H1 (cell line): ENCODE measurements at regions not wholly inside any gene's neighbourhood (a gene's known extent, or its start where the extent isn't known, plus 50 kb on each side); places are given as distances from the start of the nearest gene placed in this dataset.

Experiments
- CTCF ChIA-PET: fragments of 300-600 bp; sonication (Branson Sonifier 250); formaldehyde crosslinking; loops from one replicate; lab custom pipeline; 2021; ENCODE audit not compliant: partially characterized antibody; lab: Charles Lee
- POLR2A ChIA-PET: fragments of 300-600 bp; sonication (Branson Sonifier 250); formaldehyde crosslinking; loops from one replicate; lab custom pipeline; 2021; ENCODE audit warnings: inconsistent platforms; ENCODE audit not compliant: partially characterized antibody; lab: Charles Lee
- DNase-seq, 2 experiments: peaks; one replicate each; pipeline versions ENCODE4 v3.0.0 to v3.0.0-alpha.2; 2010 to 2022; ENCODE audit warnings: low spot score in 2 of 2, low read depth in 1 of 2, mixed read lengths in 1 of 2
- FAIRE-seq: peaks from 2 replicates; lab custom pipeline; 2011; peaks lifted over from hg19 to GRCh38; lab: Jason Lieb, UNC
- H2AFZ ChIP-seq: 2 replicates; pipeline ENCODE4 v1.8.1; 2012; ENCODE audit warnings: low read length, inconsistent platforms
- H2AK5ac ChIP-seq: 2 replicates; pipeline ENCODE4 v1.6.1; 2013; ENCODE audit warnings: low read depth, low read length
- H2BK120ac ChIP-seq: replicated peaks from 2 replicates; pipeline ENCODE3; 2013; ENCODE audit warnings: low read depth, low read length, inconsistent platforms
- H2BK12ac ChIP-seq: 2 replicates; pipeline ENCODE4 v1.6.1; 2013; ENCODE audit warnings: low read depth, low read length
- H2BK15ac ChIP-seq: 2 replicates; pipeline ENCODE4 v1.6.1; 2013; ENCODE audit warnings: low read length
- H2BK20ac ChIP-seq: 2 replicates; pipeline ENCODE4 v1.6.1; 2013; ENCODE audit warnings: low read length
- H2BK5ac ChIP-seq: 2 replicates; pipeline ENCODE4 v1.6.1; 2013; ENCODE audit warnings: low read depth, low read length
- H3K14ac ChIP-seq: 2 replicates; pipeline ENCODE4 v1.6.1; 2013; ENCODE audit warnings: inconsistent platforms; ENCODE audit not compliant: insufficient read length
- H3K18ac ChIP-seq: 2 replicates; pipeline ENCODE4 v1.6.1; 2013; ENCODE audit warnings: low read length; ENCODE audit errors: extremely low read depth
- H3K23ac ChIP-seq: 2 replicates; pipeline ENCODE4 v1.6.1; 2013; ENCODE audit warnings: inconsistent platforms; ENCODE audit not compliant: insufficient read length
- H3K23me2 ChIP-seq: 2 replicates; pipeline ENCODE4 v1.6.1; 2013; ENCODE audit warnings: low read depth, low read length
- H3K27ac ChIP-seq: 2 replicates; pipeline ENCODE4 v1.6.1; 2011; ENCODE audit warnings: low read depth, low read length, inconsistent platforms
- H3K27me3 ChIP-seq, 4 experiments: replicated peaks in 1 of 4; 1 replicate in 1 of 4; 2 replicates in 3 of 4; pipeline versions ENCODE4 v1.6.1 to v1.8.1; 2011 to 2013; ENCODE audit warnings: low read length in 3 of 4, mild to moderate bottlenecking in 3 of 4, inconsistent platforms in 2 of 4, mixed read lengths in 2 of 4, moderate library complexity in 1 of 4; ENCODE audit not compliant: control insufficient read depth in 3 of 4, insufficient read depth in 3 of 4; ENCODE audit errors: extremely low read depth in 1 of 4
- H3K36me3 ChIP-seq, 4 experiments: 2 replicates each; pipeline versions ENCODE4 v1.6.1 to v1.8.1; 2011 to 2013; ENCODE audit warnings: mild to moderate bottlenecking in 4 of 4, low read length in 3 of 4, moderate library complexity in 2 of 4, control low read depth in 1 of 4, inconsistent platforms in 1 of 4; ENCODE audit not compliant: insufficient read depth in 4 of 4, control insufficient read depth in 2 of 4
- H3K4ac ChIP-seq: replicated peaks from 2 replicates; pipeline ENCODE3; 2013; ENCODE audit warnings: low read length, low read depth, mixed read lengths, inconsistent platforms; ENCODE audit not compliant: insufficient read length
- H3K4me1 ChIP-seq, 4 experiments: replicated peaks in 1 of 4; 1 replicate in 1 of 4; 2 replicates in 3 of 4; pipeline versions ENCODE4 v1.6.1 to v1.8.1; 2011 to 2013; ENCODE audit warnings: low read length in 3 of 4, inconsistent platforms in 2 of 4, mixed read lengths in 1 of 4; ENCODE audit not compliant: insufficient read depth in 4 of 4, control insufficient read depth in 3 of 4
- H3K4me2 ChIP-seq, 2 experiments: 2 replicates each; pipeline versions ENCODE4 v1.6.1 to v1.8.1; 2011 to 2013; ENCODE audit warnings: low read depth in 2 of 2, low read length in 2 of 2, control low read depth in 1 of 2, inconsistent platforms in 1 of 2, mild to moderate bottlenecking in 1 of 2; ENCODE audit not compliant: insufficient read depth in 1 of 2
- H3K4me3 ChIP-seq, 4 experiments: fragments of 200-600, 300-600 bp in 1 of 4; sonication (generic), shearing (Covaris generic), sonication (Bioruptor Twin) in 1 of 4; 2 replicates each; pipeline versions ENCODE4 v1.5.1 to v1.8.1; 2011 to 2016; ENCODE audit warnings: low read length in 4 of 4, low read depth in 3 of 4, control low read depth in 2 of 4, inconsistent platforms in 2 of 4, mild to moderate bottlenecking in 2 of 4, mixed read lengths in 1 of 4, moderate library complexity in 1 of 4; ENCODE audit not compliant: insufficient read depth in 2 of 4; ENCODE audit errors: extremely low read depth in 1 of 4
- H3K56ac ChIP-seq: replicated peaks from 2 replicates; pipeline ENCODE3; 2013; ENCODE audit warnings: low read depth, mild to moderate bottlenecking, mixed read lengths, low read length, inconsistent platforms; ENCODE audit not compliant: insufficient read length
- H3K79me1 ChIP-seq: 2 replicates; pipeline ENCODE4 v1.6.1; 2013; ENCODE audit warnings: low read depth, low read length, control low read depth
- H3K79me2 ChIP-seq, 2 experiments: 2 replicates each; pipeline versions ENCODE4 v1.6.1 to v1.8.1; 2012 to 2013; ENCODE audit warnings: low read length in 2 of 2, mild to moderate bottlenecking in 2 of 2, inconsistent platforms in 1 of 2; ENCODE audit not compliant: insufficient read depth in 2 of 2, control insufficient read depth in 1 of 2
- H3K9ac ChIP-seq, 4 experiments: replicated peaks in 1 of 4; 1 replicate in 1 of 4; 2 replicates in 3 of 4; pipeline versions ENCODE4 v1.6.1 to v1.8.1; 2011 to 2013; ENCODE audit warnings: low read depth in 3 of 4, low read length in 3 of 4, control low read depth in 2 of 4, mild to moderate bottlenecking in 2 of 4, moderate library complexity in 2 of 4, inconsistent platforms in 1 of 4; ENCODE audit errors: extremely low read depth in 1 of 4
- H3K9me3 ChIP-seq, 2 experiments: 2 replicates each; pipeline versions ENCODE4 v1.6.1 to v1.8.1; 2012 to 2013; ENCODE audit warnings: mild to moderate bottlenecking in 2 of 2, moderate library complexity in 2 of 2, control low read depth in 1 of 2, inconsistent platforms in 1 of 2, low read depth in 1 of 2, low read length in 1 of 2, mixed read lengths in 1 of 2; ENCODE audit not compliant: insufficient read depth in 2 of 2
- H4K20me1 ChIP-seq, 2 experiments: replicated peaks in 1 of 2; 2 replicates each; pipeline versions ENCODE3 to v1.8.1; 2011 to 2013; ENCODE audit warnings: inconsistent platforms in 2 of 2, low read length in 2 of 2, mild to moderate bottlenecking in 1 of 2; ENCODE audit not compliant: insufficient read depth in 2 of 2, control insufficient read depth in 1 of 2
- H4K5ac ChIP-seq: 2 replicates; pipeline ENCODE4 v1.6.1; 2013; ENCODE audit warnings: low read length, low read depth, mixed read lengths, inconsistent platforms; ENCODE audit not compliant: insufficient read length
- H4K8ac ChIP-seq: 2 replicates; pipeline ENCODE4 v1.8.0; 2013; ENCODE audit warnings: mild to moderate bottlenecking, moderate library complexity, low read length, inconsistent platforms; ENCODE audit not compliant: insufficient read depth; ENCODE audit errors: extremely low read depth
- H4K91ac ChIP-seq: replicated peaks from 2 replicates; pipeline ENCODE3; 2013; ENCODE audit warnings: low read length, mixed read lengths, inconsistent platforms; ENCODE audit not compliant: insufficient read length
- ATF3 ChIP-seq: IDR thresholded peaks from 2 replicates; pipeline ENCODE4 v1.6.1; 2011; ENCODE audit warnings: low read depth, mild to moderate bottlenecking, low read length; ENCODE audit not compliant: insufficient read depth
- EZH2 ChIP-seq: fragments of 200-600 bp; sonication (generic); IDR thresholded peaks from 2 replicates; pipeline ENCODE4 v1.7.1; 2012; ENCODE audit warnings: low read depth, mild to moderate bottlenecking, moderate library complexity, low read length, inconsistent platforms; ENCODE audit not compliant: severe bottlenecking
- GABPA ChIP-seq: IDR thresholded peaks from 2 replicates; pipeline ENCODE4 v1.6.1; 2011; ENCODE audit warnings: mild to moderate bottlenecking, low read length, moderate library complexity, borderline replicate concordance; ENCODE audit not compliant: insufficient read depth
- HDAC6 ChIP-seq: IDR thresholded peaks from one replicate; pipeline ENCODE4 v1.7.1; 2012; ENCODE audit warnings: low read depth, mild to moderate bottlenecking, inconsistent platforms, low read length, moderate library complexity
- TAF1 ChIP-seq: IDR thresholded peaks from 2 replicates; pipeline ENCODE4 v1.6.1; 2011; ENCODE audit warnings: mild to moderate bottlenecking, low read depth, low read length
- YY1 ChIP-seq: IDR thresholded peaks from 2 replicates; pipeline ENCODE4 v1.6.1; 2011; ENCODE audit warnings: low read depth, mild to moderate bottlenecking, low read length
- WGBS, 2 experiments: shearing (Covaris generic) in 1 of 2; methylation state at CpG; one replicate each; pipeline versions ENCODE4 v1.1.6 to v1.1.7; 2013 to 2015; ENCODE audit warnings: low lambda C conversion rate in 2 of 2, mixed read lengths in 2 of 2, inconsistent platforms in 1 of 2, low coverage in 1 of 2, missing lambda C conversion rate in 1 of 2; ENCODE audit not compliant: insufficient replicate concordance in 2 of 2, insufficient coverage in 1 of 2, insufficient read length in 1 of 2; ENCODE audit errors: extremely low coverage in 1 of 2, missing lambda C conversion rate in 1 of 2; 5-methylcytosine and 5-hydroxymethylcytosine counted together

GRCh38 chr4:125389713-125390112, 75.0 kb downstream of the FAT4 start:
- Histone ChIP-seq H4K5ac (no peak overlapping the region), H4K20me1 (no peaks in the 10 kb centered on the region), H2BK15ac (no peak overlapping the region), H2AFZ (no peak overlapping the region), H3K23ac (no peak overlapping the region), H3K36me3 (no peaks in the 10 kb centered on the region), H3K9me3 (no peaks in the 10 kb centered on the region), H3K27ac (no peak overlapping the region), H3K4me2 (no peak overlapping the region), H2BK5ac (no peak overlapping the region), H3K27me3 (no peaks in the 10 kb centered on the region), H3K4ac (no peak overlapping the region), H4K91ac (no peak overlapping the region), H2BK120ac (no peak overlapping the region), H2BK12ac (no peak overlapping the region), H2BK20ac (no peak overlapping the region), H3K14ac (no peak overlapping the region), H3K4me1 (no peaks in the 10 kb centered on the region), H3K79me1 (no peaks in the 10 kb centered on the region), H3K18ac (no peak overlapping the region), H3K56ac (no peak overlapping the region), H3K4me3 (no peak overlapping the region), H3K79me2 (no peaks in the 10 kb centered on the region), H3K23me2 (no peaks in the 10 kb centered on the region), H4K8ac (no peak overlapping the region), H3K9ac (no peak overlapping the region), H2AK5ac (no peak overlapping the region)
- FAIRE-seq (no peak), DNase-seq (no peak)
- CTCF ChIA-PET, result interaction anchor here (0.6 to 1.1 kb wide), 3 partner anchors 9 to 1177 kb away, joined by 3 to 4 read pairs (median 3); no protein-coding TSS in a partner anchor
- POLR2A ChIA-PET, result no interaction called here
- TF ChIP-seq ATF3, result no peak
- TF ChIP-seq YY1, result no peak
- TF ChIP-seq GABPA, result no peak
- no peak for TF ChIP-seq TAF1
- no peak for TF ChIP-seq EZH2
- no peak for TF ChIP-seq HDAC6
- 85% methylated on average over 3 of the region's 3 CpGs; no CpG with 5 or more reads in 1 of the 2 experiments for WGBS, 2 experiments
